HG03196 (cell line): ENCODE measurements at regions not wholly inside any gene's neighbourhood (a gene's known extent, or its start where the extent isn't known, plus 50 kb on each side); places are given as distances from the start of the nearest gene placed in this dataset.
"Not testable (repeated sequence)": the region's sequence is repeated elsewhere in the genome, so short reads cannot be mapped to it uniquely, and the experiment has no call there.

ENCODE experiments used
- ATAC-seq: cut with Tn5 transposase; IDR thresholded peaks from one replicate; pipeline ENCODE4 v1.9.1; 2021; ENCODE audit not compliant: unreplicated experiment

DNA sequence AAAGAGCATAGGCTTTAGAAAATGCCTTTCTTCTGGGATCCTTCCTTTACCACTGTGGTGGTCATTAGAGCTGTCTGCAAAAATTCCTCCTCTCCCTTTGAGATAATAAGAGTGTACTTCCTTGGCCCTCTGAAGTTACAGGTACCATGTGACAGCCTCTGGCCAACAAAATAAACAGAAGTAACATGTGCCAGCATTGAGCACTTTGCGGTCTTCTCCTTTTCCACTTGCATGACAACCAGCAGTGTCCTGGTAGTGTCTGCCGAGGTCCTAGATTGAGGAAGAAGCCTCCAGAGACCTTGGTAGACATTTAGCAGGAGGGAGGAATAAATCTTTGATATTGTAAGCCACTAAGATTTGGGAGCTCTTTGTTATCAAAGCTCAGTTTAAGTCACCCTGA is 87.5 kb upstream of the ARID1B start:
- ATAC-seq = no peak

GRCh38 chr6:156688620-156688971 is 88.6 kb upstream of the ARID1B start:
- ATAC-seq = no peak

DNA sequence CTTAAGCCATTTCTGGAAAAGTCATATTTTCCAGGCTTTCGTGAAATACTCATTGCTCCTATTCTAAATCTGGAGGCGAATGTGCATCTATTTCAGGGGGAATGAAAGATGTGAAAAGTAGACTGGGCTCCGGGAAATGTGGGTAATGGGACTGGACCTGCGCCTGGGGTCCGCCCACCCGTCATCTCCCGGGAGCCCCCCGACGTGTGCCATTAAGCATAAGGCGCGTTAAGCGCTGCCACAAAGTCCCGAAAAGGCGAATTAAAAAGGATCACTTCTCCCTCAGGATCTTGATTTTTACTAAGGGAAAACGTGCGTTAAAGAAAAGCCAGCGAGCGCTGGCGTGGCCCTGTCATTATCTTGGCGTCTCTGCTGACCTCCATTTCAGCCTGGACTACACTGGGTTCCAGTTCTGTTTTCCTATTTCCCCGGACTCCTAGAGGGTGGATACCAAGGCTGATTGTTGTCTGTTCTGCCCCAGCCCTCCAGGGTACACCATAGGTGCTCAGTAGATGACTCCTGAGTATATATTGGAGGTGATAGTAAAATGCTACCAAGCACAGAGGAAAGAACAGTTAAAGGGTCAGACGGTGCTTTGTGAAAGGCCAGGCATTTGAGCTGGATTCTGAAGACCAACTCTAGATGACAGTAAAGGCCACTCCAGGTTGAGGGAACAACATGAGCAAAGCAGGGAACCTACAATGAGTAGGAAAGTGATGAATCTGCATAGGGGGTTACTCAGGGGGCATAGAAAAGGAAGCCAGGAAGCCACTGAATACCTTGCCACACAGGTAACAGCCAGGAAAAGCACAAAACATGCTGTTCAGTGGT is 89.2 kb upstream of the ARID1B start:
- ATAC-seq = no peak

GRCh38 chr6:156686995-156687788 is 90.0 kb upstream of the ARID1B start:
- peak; percentile 61 for ATAC-seq

DNA sequence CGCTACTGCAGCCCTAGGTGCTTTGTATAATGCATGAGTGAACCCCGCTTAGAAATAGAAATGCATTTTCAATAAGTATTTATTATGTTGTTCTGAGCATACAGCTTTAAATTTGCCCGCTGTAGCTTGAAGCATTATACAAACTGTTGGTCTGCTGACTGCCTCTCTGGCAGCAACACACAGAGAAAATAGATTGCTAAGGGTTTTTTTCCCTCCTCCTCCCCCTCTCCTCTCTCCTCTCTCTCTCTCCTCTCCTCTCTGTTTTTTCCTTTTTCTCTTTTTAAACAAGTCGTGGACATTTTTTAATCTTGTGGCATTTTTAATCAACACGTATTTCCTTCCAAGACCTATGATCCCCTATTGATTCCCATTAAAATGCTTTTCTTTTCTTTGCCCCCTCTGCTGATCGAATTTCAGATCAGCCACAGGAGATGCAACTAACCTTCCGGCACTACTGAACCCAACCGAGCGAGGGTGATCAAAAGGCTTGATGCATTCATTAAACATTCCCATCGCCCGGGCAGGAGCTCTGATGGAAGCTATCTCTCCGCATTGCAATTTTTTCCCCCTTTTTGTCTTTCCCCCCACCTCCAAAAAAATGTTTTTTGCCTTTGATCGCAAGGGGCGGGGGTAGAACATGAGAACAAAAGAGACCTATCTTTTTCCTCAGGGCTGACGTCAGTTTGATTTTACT is 90.7 kb upstream of the ARID1B start:
- peak; percentile 27 for ATAC-seq

DNA sequence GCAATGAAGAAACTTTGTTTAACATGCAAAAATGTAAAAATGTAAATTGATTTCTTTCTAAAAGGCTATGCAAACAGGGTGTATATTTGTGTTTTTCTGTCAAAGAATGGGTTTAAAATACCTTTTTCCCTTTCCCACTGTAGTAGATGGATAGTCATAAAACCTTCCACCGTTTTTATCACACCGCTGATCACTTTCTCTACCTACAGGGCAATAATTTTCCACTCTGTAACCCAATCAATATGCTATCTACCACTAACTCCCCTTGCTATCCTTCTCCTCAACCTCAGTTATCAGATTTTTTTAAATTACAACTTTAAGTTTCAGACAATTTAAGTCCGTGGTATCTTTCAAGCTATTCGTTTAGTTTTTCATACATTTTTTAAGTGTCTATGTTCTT is 91.4 kb upstream of the ARID1B start:
- ATAC-seq = no peak

DNA sequence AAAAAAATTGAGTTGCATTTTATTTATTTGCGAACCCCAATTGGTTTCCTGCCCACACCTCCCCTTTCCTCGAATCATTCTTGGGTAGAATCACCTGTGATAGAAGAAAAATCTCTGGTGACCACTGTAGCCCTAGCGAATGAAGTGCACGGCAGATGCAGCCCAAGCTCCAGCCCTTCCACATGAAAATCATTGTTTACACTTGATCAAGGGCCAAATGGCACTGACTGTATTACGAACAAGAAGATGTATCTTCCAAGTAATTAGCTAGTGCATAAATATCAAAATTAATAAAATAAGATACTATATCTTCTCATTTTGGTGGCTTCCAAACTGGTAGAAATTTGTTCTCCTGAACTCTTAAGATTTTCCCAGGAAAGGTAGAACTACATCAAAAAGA is 93.4 kb upstream of the ARID1B start:
- ATAC-seq = no peak

DNA sequence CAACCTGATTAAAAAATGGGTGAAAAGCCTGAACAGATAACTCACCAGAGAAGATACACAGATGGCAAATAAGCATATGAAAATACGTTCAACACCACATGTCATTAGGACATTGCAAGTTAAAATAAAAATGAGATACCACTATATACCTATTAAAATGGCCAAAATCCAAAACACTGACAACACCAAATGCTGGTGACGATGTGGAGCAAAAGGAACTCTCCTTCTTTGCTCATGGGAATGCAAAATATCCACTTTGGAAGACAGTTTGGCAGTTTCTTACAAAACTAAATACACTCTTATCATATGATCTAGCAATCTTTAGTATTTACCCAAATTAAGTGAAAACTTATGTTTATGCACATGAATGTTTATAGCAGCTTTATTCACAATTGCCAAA is 100.5 kb upstream of the ARID1B start:
- ATAC-seq = no peak

GRCh38 chr6:156674197-156674596 is 103.0 kb upstream of the ARID1B start:
- ATAC-seq = no peak

- ATAC-seq = not testable (repeated sequence)
Measured at GRCh38 chr6:156670097-156670496, 107.1 kb upstream of the ARID1B start.

- no peak for ATAC-seq
Measured at GRCh38 chr6:156662025-156662445, 115.1 kb upstream of the ARID1B start.

DNA sequence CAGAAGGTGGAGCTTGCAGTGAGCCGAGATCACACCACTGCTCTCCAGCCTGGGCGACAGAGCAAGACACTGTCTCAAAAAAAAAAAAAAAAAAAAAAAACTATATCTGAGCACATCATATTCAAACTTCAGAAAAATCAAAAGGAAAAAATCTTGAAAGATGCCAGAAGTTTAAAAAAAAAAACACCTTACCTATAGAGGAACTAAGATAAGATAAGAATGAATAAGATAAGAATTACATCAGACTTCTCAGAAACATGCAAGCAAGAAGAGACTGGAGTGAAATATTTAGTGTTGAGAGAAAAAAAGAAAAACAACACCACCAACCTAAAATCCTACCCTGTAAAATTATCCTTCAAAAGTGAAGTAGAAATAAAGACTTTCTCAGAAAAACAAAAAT is 116.8 kb upstream of the ARID1B start:
- no peak for ATAC-seq

DNA sequence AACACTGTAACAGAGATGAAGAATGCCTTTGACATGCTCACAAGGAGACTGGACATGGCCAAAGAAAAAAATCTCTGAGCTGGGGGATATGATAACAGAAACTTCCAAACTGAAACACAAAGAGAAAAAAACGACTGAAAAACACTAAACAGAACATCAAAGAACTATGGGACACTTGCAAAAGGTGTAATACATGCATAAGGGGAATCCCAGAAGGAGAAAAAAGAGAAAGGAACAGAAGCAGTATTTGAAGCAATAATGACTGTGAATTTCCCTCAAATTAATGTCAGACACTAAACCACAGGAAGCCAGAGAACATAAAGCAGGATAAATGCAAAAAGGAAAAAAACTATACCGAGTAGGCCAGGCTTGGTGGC is 117.4 kb upstream of the ARID1B start:
- ATAC-seq = no peak

DNA sequence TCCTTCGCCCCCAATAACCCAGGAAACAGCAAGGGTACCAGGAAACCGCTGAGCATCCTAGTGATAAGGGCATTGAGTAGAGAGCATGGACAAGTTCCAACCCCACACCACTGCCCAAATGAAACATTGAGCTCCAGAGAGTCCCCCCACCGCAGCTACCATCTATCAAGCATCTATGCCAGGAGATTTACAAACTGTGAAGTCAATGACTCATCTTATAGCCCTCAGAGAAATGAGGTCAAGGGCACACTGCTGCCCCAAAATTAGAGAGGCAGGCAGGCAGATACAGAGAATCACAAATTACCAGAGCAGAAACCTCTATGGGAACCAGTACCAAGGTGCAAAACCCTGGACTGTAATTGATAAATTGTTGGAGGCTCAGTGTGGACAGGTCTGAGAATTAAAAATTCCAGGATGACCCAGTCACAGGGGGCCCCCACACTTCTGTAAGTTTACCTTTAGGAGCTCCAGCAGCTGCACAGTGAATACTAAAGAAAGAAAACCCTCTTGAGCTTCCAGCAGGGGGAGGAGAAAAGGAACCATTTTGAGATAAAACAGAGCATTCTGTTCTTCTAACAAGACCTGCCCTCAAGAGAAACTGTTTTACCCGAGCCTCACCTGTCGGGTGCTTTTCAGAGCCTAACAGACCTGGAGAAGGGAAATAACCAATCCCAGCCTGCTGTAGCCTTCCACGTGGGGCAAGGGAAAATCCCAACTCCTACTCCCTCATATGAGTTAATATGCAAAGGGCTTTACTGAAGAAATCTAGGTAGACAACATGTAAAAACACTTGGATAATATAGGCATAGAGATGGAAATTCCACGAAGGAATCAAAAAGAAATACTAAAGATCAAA is 118.0 kb upstream of the ARID1B start:
- no peak for ATAC-seq

DNA sequence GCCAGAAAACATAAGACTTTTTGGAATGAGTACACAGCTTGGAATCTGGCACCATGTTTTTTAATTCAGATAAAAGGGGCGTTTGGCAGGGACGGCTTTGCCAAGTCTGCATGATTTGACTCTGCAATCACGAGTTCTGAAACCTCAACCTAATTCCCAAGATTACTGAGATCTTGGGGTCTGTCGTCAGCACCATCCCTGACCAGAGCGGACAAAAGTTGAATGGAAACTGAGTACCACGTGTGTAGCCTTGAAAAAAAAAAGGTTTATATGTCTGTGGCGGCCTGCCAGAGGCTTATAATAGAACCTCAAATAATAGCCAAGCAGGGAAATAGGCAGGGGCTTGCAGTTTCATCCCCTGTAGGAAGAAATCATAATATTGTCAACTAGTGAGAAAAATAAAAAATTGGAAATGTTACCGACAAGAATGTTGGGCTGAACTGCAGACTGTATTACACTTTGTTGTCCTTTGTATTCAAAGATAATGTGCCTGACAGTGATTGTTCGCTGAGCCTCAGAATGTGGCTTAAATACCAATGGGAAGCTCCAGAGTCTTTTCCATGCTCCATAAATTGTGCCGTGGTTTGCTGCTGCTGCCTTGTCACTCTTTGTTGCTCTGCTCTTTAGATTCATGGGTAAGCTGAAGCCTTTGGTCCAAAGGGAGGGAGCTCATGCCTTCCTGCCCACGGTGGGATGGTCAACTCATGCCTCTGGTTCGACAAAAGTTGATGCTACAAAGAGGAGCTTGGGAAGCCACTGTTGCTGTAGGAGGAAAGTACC is 118.8 kb upstream of the ARID1B start:
- no peak for ATAC-seq

DNA sequence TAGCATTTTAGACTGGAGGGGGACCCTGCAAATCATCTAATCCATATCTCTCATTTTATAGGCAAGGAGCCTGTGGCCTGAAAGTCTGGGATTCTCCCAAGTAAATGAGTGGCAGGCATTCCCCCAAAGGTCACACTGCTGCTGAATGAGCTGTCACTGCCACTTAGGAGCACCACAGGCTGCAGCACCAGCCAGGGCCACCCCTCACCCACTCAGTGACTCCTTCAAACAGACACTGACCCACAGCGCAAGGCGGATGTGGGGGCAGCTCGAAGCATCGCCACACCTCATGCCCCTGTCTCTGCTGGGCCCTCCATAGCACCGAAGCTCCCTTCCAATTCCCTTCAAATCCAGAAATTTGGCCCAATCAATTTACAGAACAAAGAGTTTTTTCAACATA is 119.9 kb upstream of the ARID1B start:
- ATAC-seq = no peak

- no peak for ATAC-seq
Measured at GRCh38 chr6:156654919-156655918, 122.0 kb upstream of the ARID1B start.

GRCh38 chr6:156652231-156652750 is 124.9 kb upstream of the ARID1B start:
- no peak for ATAC-seq

GRCh38 chr6:156651486-156651885 is 125.7 kb upstream of the ARID1B start:
- no peak for ATAC-seq
